HFFc6 (cell line): ENCODE measurements at regions not wholly inside any gene's neighbourhood (a gene's known extent, or its start where the extent isn't known, plus 50 kb on each side); places are given as distances from the start of the nearest gene placed in this dataset.

Experiments used
- DNase-seq: peaks from one replicate; pipeline ENCODE4 v3.0.0-alpha.2; 2018
- H3K27ac Mint-ChIP-seq: 2 replicates; pipeline ENCODE4 v1.8.0; 2020; ENCODE audit warnings: mild to moderate bottlenecking, mixed read lengths
- H3K27me3 Mint-ChIP-seq: 2 replicates; pipeline ENCODE4 v1.8.0; 2021; ENCODE audit warnings: mild to moderate bottlenecking, moderate library complexity, mixed read lengths; ENCODE audit not compliant: insufficient read depth
- H3K36me3 Mint-ChIP-seq: 2 replicates; pipeline ENCODE4 v1.8.0; 2021; ENCODE audit warnings: low read depth, mixed read lengths
- H3K4me1 Mint-ChIP-seq: 2 replicates; pipeline ENCODE4 v1.8.0; 2020; ENCODE audit warnings: low read depth, mixed read lengths
- H3K4me3 Mint-ChIP-seq: 2 replicates; pipeline ENCODE4 v1.8.0; 2020; ENCODE audit warnings: mild to moderate bottlenecking, moderate library complexity, mixed read lengths
- H3K9me3 Mint-ChIP-seq: 2 replicates; pipeline ENCODE4 v1.8.0; 2020; ENCODE audit warnings: mild to moderate bottlenecking, mixed read lengths
- TF ChIP-seq, protein P1 (sequence below): fragments of 200-600 bp; sonication (generic); IDR thresholded peaks from 2 replicates; pipeline ENCODE4 v1.5.0; 2021; ENCODE audit warnings: antibody characterized with exemption, mild to moderate bottlenecking

- TF ChIP-seq, protein P1, sequence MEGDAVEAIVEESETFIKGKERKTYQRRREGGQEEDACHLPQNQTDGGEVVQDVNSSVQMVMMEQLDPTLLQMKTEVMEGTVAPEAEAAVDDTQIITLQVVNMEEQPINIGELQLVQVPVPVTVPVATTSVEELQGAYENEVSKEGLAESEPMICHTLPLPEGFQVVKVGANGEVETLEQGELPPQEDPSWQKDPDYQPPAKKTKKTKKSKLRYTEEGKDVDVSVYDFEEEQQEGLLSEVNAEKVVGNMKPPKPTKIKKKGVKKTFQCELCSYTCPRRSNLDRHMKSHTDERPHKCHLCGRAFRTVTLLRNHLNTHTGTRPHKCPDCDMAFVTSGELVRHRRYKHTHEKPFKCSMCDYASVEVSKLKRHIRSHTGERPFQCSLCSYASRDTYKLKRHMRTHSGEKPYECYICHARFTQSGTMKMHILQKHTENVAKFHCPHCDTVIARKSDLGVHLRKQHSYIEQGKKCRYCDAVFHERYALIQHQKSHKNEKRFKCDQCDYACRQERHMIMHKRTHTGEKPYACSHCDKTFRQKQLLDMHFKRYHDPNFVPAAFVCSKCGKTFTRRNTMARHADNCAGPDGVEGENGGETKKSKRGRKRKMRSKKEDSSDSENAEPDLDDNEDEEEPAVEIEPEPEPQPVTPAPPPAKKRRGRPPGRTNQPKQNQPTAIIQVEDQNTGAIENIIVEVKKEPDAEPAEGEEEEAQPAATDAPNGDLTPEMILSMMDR: no peak
- no peak for DNase-seq
- no peaks in the 10 kb centered on the region for H3K9me3 Mint-ChIP-seq
- H3K4me1 Mint-ChIP-seq: peaks cover 17% of the 10 kb centered on the region
- H3K36me3 Mint-ChIP-seq: no peaks in the 10 kb centered on the region
- no peak overlapping the region for H3K27ac Mint-ChIP-seq
- peaks cover 5% of the 10 kb centered on the region for H3K27me3 Mint-ChIP-seq
- H3K4me3 Mint-ChIP-seq: no peak overlapping the region
Measured at GRCh38 chr12:68470664-68471328, 138.6 kb upstream of the MDM1 start.

DNA sequence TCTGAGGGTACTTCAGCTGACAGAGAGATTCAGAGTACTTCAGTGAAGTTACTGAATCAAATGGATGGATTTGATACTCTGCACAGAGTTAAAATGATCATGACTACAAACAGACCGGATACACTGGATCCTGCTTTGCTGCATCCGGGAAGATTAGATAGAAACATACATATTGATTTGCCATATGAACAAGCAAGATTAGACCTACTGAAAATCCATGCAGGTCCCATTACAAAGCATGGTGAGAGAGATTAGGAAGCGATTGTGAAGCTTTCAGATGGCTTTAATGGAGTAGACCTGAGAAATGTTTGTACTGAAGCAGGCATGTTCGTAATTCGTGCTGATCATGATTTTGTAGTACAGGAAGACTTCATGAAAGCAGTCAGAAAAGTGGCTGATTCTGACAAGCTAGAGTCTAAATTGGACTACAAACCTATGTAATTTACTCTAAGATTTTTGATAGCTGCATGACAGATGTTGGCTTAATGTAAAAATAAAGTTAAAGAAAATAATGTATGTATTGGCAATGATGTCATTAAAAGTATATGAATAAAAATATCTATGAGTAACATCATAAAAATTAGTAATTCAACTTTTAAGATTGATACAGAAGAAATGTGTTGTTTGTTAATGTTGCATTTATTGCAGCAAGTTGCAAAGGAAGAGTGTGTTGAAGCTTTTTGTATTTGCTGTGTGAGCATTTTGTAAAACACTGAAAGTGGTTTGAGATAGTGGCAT, 136.1 kb upstream of the RAP1B start:
- no peak overlapping the region for H3K4me3 Mint-ChIP-seq
- TF ChIP-seq, protein P1: no peak
- no peaks in the 10 kb centered on the region for H3K36me3 Mint-ChIP-seq
- DNase-seq: no peak
- H3K27me3 Mint-ChIP-seq: peaks cover 2% of the 10 kb centered on the region; the same call in 1 of the 2 replicates
- peaks cover 25% of the 10 kb centered on the region for H3K4me1 Mint-ChIP-seq
- H3K9me3 Mint-ChIP-seq: no peaks in the 10 kb centered on the region
- no peak overlapping the region for H3K27ac Mint-ChIP-seq

- DNase-seq: no peak
- Mint-ChIP-seq H3K27me3 (peaks cover 6% of the 10 kb centered on the region), H3K4me3 (no peak overlapping the region), H3K27ac (no peak overlapping the region), H3K36me3 (peaks cover 5% of the 10 kb centered on the region), H3K9me3 (no peaks in the 10 kb centered on the region), H3K4me1 (peaks cover 42% of the 10 kb centered on the region)
- TF ChIP-seq, protein P1: no peak
Measured at GRCh38 chr12:68476794-68477193, 133.9 kb upstream of the RAP1B start.

- peaks cover 6% of the 10 kb centered on the region for H3K27me3 Mint-ChIP-seq
- H3K9me3 Mint-ChIP-seq: no peaks in the 10 kb centered on the region
- H3K4me3 Mint-ChIP-seq: no peak overlapping the region
- H3K36me3 Mint-ChIP-seq: peaks cover 5% of the 10 kb centered on the region
- peaks cover 47% of the 10 kb centered on the region for H3K4me1 Mint-ChIP-seq
- DNase-seq: no peak
- TF ChIP-seq, protein P1: no peak
- H3K27ac Mint-ChIP-seq: no peak overlapping the region
Measured at GRCh38 chr12:68477261-68477772, 133.4 kb upstream of the RAP1B start.

GRCh38 chr12:68477906-68478305, 132.8 kb upstream of the RAP1B start:
- Mint-ChIP-seq H3K27ac (no peak overlapping the region), H3K27me3 (peaks cover 6% of the 10 kb centered on the region), H3K9me3 (no peaks in the 10 kb centered on the region), H3K4me3 (no peak overlapping the region), H3K4me1 (peaks cover 53% of the 10 kb centered on the region), H3K36me3 (peaks cover 5% of the 10 kb centered on the region)
- TF ChIP-seq, protein P1: no peak
- no peak for DNase-seq
